HEK293 (cell line): ENCODE measurements at regions not wholly inside any gene's neighbourhood (a gene's known extent, or its start where the extent isn't known, plus 50 kb on each side); places are given as distances from the start of the nearest gene placed in this dataset.

ENCODE experiments used
- CTCF ChIA-PET: fragments of 350-600 bp; formaldehyde crosslinking; extraction: SDS; loops from one replicate; lab custom pipeline; 2021; ENCODE audit warnings: antibody characterized with exemption; lab: Yijun Ruan, JAX
- POLR2A ChIA-PET: fragments of 300-600 bp; formaldehyde crosslinking; extraction: SDS; loops from one replicate; lab custom pipeline; 2020; ENCODE audit warnings: antibody characterized with exemption, inconsistent platforms; lab: Yijun Ruan, JAX
- H3K27ac ChIP-seq: fragments of 200-500 bp; sonication (Bioruptor generic); 2 replicates; pipeline ENCODE4 v1.5.1; 2014; ENCODE audit warnings: low read depth, low read length, control low read depth, inconsistent platforms; ENCODE audit errors: extremely low read depth
- H3K36me3 ChIP-seq, 2 experiments: fragments of 200-500 bp in 1 of 2; sonication (Bioruptor generic) in 1 of 2; 1 replicate in 1 of 2; 2 replicates in 1 of 2; pipeline ENCODE4 v1.5.1; 2014 to 2017; ENCODE audit warnings: inconsistent platforms in 2 of 2, low read length in 2 of 2; ENCODE audit not compliant: control insufficient read depth in 2 of 2, insufficient read depth in 1 of 2
- H3K4me1 ChIP-seq: fragments of 200-500 bp; sonication (Bioruptor generic); 2 replicates; pipeline ENCODE4 v1.5.1; 2014; ENCODE audit warnings: mild to moderate bottlenecking, low read length, inconsistent platforms; ENCODE audit not compliant: control insufficient read depth, insufficient read depth
- H3K4me3 ChIP-seq: 2 replicates; pipeline ENCODE4 v1.5.1; 2011; ENCODE audit warnings: low read depth, mild to moderate bottlenecking, control low read depth, low read length, moderate library complexity
- H3K9me3 ChIP-seq: fragments of 200-500 bp; sonication (Bioruptor generic); 2 replicates; pipeline ENCODE4 v1.5.1; 2014; ENCODE audit warnings: low read depth, low read length, inconsistent platforms; ENCODE audit not compliant: control insufficient read depth, insufficient read depth
- BCL11B ChIP-seq: fragments of 450-650 bp; formaldehyde crosslinking; IDR thresholded peaks from 2 replicates; pipeline ENCODE4 v1.5.1; 2016; ENCODE audit warnings: low read depth, missing biosample characterization, missing genetic modification characterization
- GLI2 ChIP-seq: fragments of 450-650 bp; formaldehyde crosslinking; IDR thresholded peaks from 2 replicates; pipeline ENCODE4; 2017; ENCODE audit warnings: missing biosample characterization, missing genetic modification characterization, low read depth, borderline replicate concordance
- GLIS2 ChIP-seq: fragments of 450-650 bp; formaldehyde crosslinking; IDR thresholded peaks from 2 replicates; pipeline ENCODE4 v1.5.1; 2016; ENCODE audit warnings: missing biosample characterization, missing genetic modification characterization
- HOXC10 ChIP-seq: sonication (generic); formaldehyde crosslinking; IDR thresholded peaks from 2 replicates; pipeline ENCODE4 v1.8.1; 2023; ENCODE audit warnings: mild to moderate bottlenecking, missing genetic modification reagents
- MEIS1 ChIP-seq: sonication (generic); formaldehyde crosslinking; IDR thresholded peaks from 2 replicates; pipeline ENCODE4 v1.8.1; 2022; ENCODE audit warnings: missing genetic modification reagents, mild to moderate bottlenecking, borderline replicate concordance
- MYNN ChIP-seq: fragments of 450-650 bp; formaldehyde crosslinking; IDR thresholded peaks from 2 replicates; pipeline ENCODE4 v1.5.1; 2016; ENCODE audit warnings: missing biosample characterization, missing genetic modification characterization, borderline replicate concordance
- TSHZ1 ChIP-seq: fragments of 450-650 bp; formaldehyde crosslinking; IDR thresholded peaks from 2 replicates; pipeline ENCODE4 v1.5.1; 2016; ENCODE audit warnings: missing biosample characterization, missing genetic modification characterization, borderline replicate concordance
- WT1 ChIP-seq: fragments of 450-650 bp; formaldehyde crosslinking; IDR thresholded peaks from 2 replicates; pipeline ENCODE4 v1.5.1; 2016; ENCODE audit warnings: missing biosample characterization, missing genetic modification characterization
- ZBTB17 ChIP-seq: fragments of 450-650 bp; formaldehyde crosslinking; IDR thresholded peaks from 2 replicates; pipeline ENCODE4 v1.5.1; 2016; ENCODE audit warnings: missing biosample characterization, missing genetic modification characterization
- ZIC2 ChIP-seq: fragments of 450-650 bp; formaldehyde crosslinking; IDR thresholded peaks from 2 replicates; pipeline ENCODE4 v1.5.1; 2016; ENCODE audit warnings: missing biosample characterization, missing genetic modification characterization
- ZNF10 ChIP-seq: fragments of 450-650 bp; formaldehyde crosslinking; IDR thresholded peaks from 2 replicates; pipeline ENCODE4 v1.5.1; 2017; ENCODE audit warnings: missing biosample characterization, missing genetic modification characterization
- ZNF132 ChIP-seq: fragments of 450-650 bp; formaldehyde crosslinking; IDR thresholded peaks from 2 replicates; pipeline ENCODE4 v1.5.1; 2017; ENCODE audit warnings: missing biosample characterization, missing genetic modification characterization, borderline replicate concordance
- ZNF146 ChIP-seq: fragments of 450-650 bp; formaldehyde crosslinking; IDR thresholded peaks from 2 replicates; pipeline ENCODE4 v1.5.1; 2016; ENCODE audit warnings: missing biosample characterization, missing genetic modification characterization
- ZNF157 ChIP-seq: fragments of 450-650 bp; formaldehyde crosslinking; IDR thresholded peaks from 2 replicates; pipeline ENCODE4 v1.5.1; 2016; ENCODE audit warnings: missing biosample characterization, missing genetic modification characterization
- ZNF366 ChIP-seq: fragments of 450-650 bp; formaldehyde crosslinking; conservative IDR thresholded peaks from 2 replicates; pipeline ENCODE4 v1.5.1; 2016; ENCODE audit warnings: missing biosample characterization, missing genetic modification characterization
- ZNF404 ChIP-seq: fragments of 450-650 bp; formaldehyde crosslinking; IDR thresholded peaks from 2 replicates; pipeline ENCODE4 v1.5.1; 2017; ENCODE audit warnings: missing biosample characterization, missing genetic modification characterization
- ZNF585B ChIP-seq: fragments of 450-650 bp; formaldehyde crosslinking; IDR thresholded peaks from 2 replicates; pipeline ENCODE4 v1.5.1; 2016; ENCODE audit warnings: missing biosample characterization, missing genetic modification characterization
- ZNF610 ChIP-seq: fragments of 450-650 bp; formaldehyde crosslinking; IDR thresholded peaks from 2 replicates; pipeline ENCODE4 v1.5.1; 2016; ENCODE audit warnings: missing biosample characterization, missing genetic modification characterization, borderline replicate concordance
- ZNF654 ChIP-seq: fragments of 450-650 bp; formaldehyde crosslinking; IDR thresholded peaks from 2 replicates; pipeline ENCODE4 v1.5.1; 2016; ENCODE audit warnings: low read depth, missing biosample characterization, missing genetic modification characterization
- ZNF658 ChIP-seq: fragments of 450-650 bp; formaldehyde crosslinking; IDR thresholded peaks from 2 replicates; pipeline ENCODE4; 2016; ENCODE audit warnings: missing biosample characterization, missing genetic modification characterization
- TF ChIP-seq, protein P1 (sequence below): fragments of 450-650 bp; formaldehyde crosslinking; IDR thresholded peaks from 2 replicates; pipeline ENCODE4 v1.5.1; 2016; ENCODE audit warnings: missing biosample characterization, missing genetic modification characterization
- TF ChIP-seq, protein P2 (sequence below): fragments of 450-650 bp; formaldehyde crosslinking; IDR thresholded peaks from 2 replicates; pipeline ENCODE4 v1.5.1; 2016; ENCODE audit warnings: missing biosample characterization, missing genetic modification characterization

DNA sequence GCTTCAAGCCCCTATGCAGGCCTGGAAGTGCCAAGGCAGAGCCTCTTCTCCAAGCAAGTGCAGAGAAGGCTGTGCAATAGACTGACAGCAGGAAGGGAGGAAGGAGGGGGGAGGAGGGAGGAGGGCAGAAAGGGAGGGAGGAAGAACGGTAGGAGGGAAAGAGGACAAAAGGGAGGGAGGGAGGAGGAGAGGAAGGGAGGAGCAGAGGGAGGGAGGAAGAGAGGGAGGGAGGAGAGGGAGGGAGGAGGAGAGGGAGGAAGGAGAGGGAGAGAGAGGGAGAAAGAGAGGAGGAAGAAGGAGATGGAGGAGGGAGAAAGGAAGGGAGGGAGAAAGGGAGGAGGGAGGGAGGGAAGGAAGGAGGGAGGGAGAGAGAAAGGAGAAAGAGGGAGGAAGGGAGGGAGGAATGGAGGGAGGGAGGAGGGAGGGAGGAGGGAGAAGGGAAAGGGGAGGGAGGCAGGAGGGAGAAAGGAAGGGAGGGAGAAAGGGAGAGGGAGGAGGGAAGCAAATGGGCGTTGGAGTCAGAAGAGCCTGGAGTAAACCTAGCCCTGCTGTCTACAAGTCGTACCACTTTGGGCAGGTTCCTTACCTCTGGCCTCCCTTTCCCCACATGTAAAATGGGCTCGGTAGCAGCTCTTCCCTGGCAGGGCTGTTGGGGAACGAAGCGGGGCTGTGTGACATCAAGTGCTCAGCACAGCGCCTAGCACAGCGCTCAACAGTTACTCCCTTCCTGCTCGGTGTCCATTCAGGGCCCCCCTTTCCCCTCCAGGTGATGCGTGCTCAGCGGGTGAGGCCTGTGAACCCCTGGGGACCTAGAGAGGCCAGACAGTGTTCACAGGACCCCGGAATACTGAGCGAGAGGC, 244.6 kb downstream of the NPHP4 start:
- POLR2A ChIA-PET = no interaction called here
- CTCF ChIA-PET = interaction anchor here (0.6 kb wide), 1 partner anchor 16 kb away, joined by 3 read pairs; no protein-coding TSS in a partner anchor
- H3K27ac ChIP-seq = no peak overlapping the region

GRCh38 chr1:5746611-5747425, 245.4 kb downstream of the NPHP4 start:
- ChIA-PET POLR2A (no interaction called here), CTCF (interaction anchor here (0.6 to 2.6 kb wide), 6 partner anchors 9 to 1626 kb away, joined by 3 to 32 read pairs (median 6); no protein-coding TSS in a partner anchor)
- Histone ChIP-seq H3K36me3 (no peaks in the 10 kb centered on the region), H3K4me1 (no peaks in the 10 kb centered on the region), H3K9me3 (no peaks in the 10 kb centered on the region), H3K4me3 (no peak overlapping the region), H3K27ac (no peak overlapping the region)
- no peak for TF ChIP-seq ZNF146
- peak; percentile 76 for TF ChIP-seq ZIC2 (tag by site-specific recombination)

More for the DNA sequence above, 244.6 kb downstream of the NPHP4 start:
- Histone ChIP-seq H3K4me3 (no peak overlapping the region), H3K9me3 (no peaks in the 10 kb centered on the region), H3K36me3 (no peaks in the 10 kb centered on the region), H3K4me1 (no peaks in the 10 kb centered on the region)
- no peak for TF ChIP-seq ZNF658 (tag by site-specific recombination)
- TF ChIP-seq WT1 (tag by site-specific recombination) = peak; percentile 71
- TF ChIP-seq, protein P1, sequence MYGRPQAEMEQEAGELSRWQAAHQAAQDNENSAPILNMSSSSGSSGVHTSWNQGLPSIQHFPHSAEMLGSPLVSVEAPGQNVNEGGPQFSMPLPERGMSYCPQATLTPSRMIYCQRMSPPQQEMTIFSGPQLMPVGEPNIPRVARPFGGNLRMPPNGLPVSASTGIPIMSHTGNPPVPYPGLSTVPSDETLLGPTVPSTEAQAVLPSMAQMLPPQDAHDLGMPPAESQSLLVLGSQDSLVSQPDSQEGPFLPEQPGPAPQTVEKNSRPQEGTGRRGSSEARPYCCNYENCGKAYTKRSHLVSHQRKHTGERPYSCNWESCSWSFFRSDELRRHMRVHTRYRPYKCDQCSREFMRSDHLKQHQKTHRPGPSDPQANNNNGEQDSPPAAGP (tag by site-specific recombination) = peak; percentile 72; the same call in 1 of the 2 replicates
- 0 out of 2 replicates have a peak, but pooled peaks have one; percentile 12 for TF ChIP-seq ZNF366 (tag by site-specific recombination)

GRCh38 chr1:5745800-5746610, 246.2 kb downstream of the NPHP4 start:
- no peaks in the 10 kb centered on the region for H3K36me3 ChIP-seq
- POLR2A ChIA-PET = no interaction called here
- H3K4me3 ChIP-seq = no peak overlapping the region
- H3K27ac ChIP-seq = no peak overlapping the region
- CTCF ChIA-PET = interaction anchor here (0.6 to 2.6 kb wide), 29 partner anchors 10 to 1834 kb away, joined by 3 to 32 read pairs (median 4); no protein-coding TSS in a partner anchor
- H3K4me1 ChIP-seq = no peaks in the 10 kb centered on the region
- H3K9me3 ChIP-seq = no peaks in the 10 kb centered on the region
- TF ChIP-seq GLI2 (tag by site-specific recombination) (no peak), GLIS2 (tag by site-specific recombination) (peak; percentile 27; the same call in 1 of the 2 replicates), ZNF585B (no peak), WT1 (tag by site-specific recombination) (no peak), HOXC10 (CRISPR knock-in tag) (no peak), ZBTB17 (no peak), ZNF132 (tag by site-specific recombination) (no peak), ZNF610 (tag by site-specific recombination) (peak; percentile 86; the same call in 1 of the 2 replicates), TSHZ1 (tag by site-specific recombination) (no peak), BCL11B (tag by site-specific recombination) (no peak), ZNF10 (tag by site-specific recombination) (no peak), MEIS1 (CRISPR knock-in tag) (no peak), ZNF157 (tag by site-specific recombination) (no peak), MYNN (tag by site-specific recombination) (no peak), ZNF654 (peak; percentile 46), ZNF404 (tag by site-specific recombination) (no peak)
- TF ChIP-seq, protein P2, sequence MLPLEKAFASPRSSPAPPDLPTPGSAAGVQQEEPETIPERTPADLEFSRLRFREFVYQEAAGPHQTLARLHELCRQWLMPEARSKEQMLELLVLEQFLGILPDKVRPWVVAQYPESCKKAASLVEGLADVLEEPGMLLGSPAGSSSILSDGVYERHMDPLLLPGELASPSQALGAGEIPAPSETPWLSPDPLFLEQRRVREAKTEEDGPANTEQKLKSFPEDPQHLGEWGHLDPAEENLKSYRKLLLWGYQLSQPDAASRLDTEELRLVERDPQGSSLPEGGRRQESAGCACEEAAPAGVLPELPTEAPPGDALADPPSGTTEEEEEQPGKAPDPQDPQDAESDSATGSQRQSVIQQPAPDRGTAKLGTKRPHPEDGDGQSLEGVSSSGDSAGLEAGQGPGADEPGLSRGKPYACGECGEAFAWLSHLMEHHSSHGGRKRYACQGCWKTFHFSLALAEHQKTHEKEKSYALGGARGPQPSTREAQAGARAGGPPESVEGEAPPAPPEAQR = no peak
